ENCODE measurements at regions not wholly inside any gene's neighbourhood (a gene's known extent, or its start where the extent isn't known, plus 50 kb on each side); places are given as distances from the start of the nearest gene placed in this dataset.

DNA sequence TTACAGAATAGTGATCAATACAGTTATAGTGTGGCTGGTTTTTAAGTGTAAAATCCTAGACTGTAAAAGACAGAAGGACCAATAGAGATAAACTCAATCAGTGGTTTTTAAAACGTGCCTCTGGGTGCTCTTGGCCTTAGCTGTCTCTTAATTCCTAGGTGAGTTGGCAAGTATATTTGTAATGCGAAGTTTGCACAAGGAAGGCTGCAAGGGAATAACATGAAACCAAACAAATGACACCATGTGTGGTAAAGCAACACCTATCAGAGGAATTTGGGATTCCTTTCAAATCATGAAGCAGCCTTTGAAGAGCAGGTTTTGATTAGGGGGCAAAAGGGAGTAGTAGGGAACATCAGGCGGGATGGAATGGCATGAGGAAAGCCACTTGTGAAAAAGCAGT, 284.6 kb downstream of the INHBA start:
- POLR2A ChIA-PET (ENCODE audit: partially characterized antibody), result no interaction called here
- FAIRE-seq, result no peak
- no peak for TF ChIP-seq CHD2 (IDR thresholded peaks at IDR 0.05; ENCODE audit: low read length)
- no peak for TF ChIP-seq CHD1 (IDR thresholded peaks at IDR 0.05; ENCODE audit: low read depth, low read length)
- TF ChIP-seq CTBP2 (IDR thresholded peaks at IDR 0.05; ENCODE audit: borderline replicate concordance, insufficient read depth, insufficient read length, low read length), result no peak
- no peak for TF ChIP-seq CBX8 (IDR thresholded peaks at IDR 0.05; ENCODE audit: borderline replicate concordance, low read depth, low read length)
- TF ChIP-seq CBX5 (IDR thresholded peaks at IDR 0.05; ENCODE audit: low read depth, low read length), result no peak
- no peak for TF ChIP-seq PHF8 (conservative IDR thresholded peaks at IDR 0.05; ENCODE audit: low read depth, low read length)
- TF ChIP-seq, protein P1, sequence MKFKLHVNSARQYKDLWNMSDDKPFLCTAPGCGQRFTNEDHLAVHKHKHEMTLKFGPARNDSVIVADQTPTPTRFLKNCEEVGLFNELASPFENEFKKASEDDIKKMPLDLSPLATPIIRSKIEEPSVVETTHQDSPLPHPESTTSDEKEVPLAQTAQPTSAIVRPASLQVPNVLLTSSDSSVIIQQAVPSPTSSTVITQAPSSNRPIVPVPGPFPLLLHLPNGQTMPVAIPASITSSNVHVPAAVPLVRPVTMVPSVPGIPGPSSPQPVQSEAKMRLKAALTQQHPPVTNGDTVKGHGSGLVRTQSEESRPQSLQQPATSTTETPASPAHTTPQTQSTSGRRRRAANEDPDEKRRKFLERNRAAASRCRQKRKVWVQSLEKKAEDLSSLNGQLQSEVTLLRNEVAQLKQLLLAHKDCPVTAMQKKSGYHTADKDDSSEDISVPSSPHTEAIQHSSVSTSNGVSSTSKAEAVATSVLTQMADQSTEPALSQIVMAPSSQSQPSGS (IDR thresholded peaks at IDR 0.05; ENCODE audit: low read length), result no peak
- no peak for TF ChIP-seq RAD21 (IDR thresholded peaks at IDR 0.05 in 1 of 2, conservative IDR thresholded peaks at IDR 0.05 in 1 of 2; ENCODE audit: low read depth in 2 of 2, low read length in 2 of 2)
- no peak for TF ChIP-seq EZH2 (IDR thresholded peaks at IDR 0.05; ENCODE audit: low read depth, low read length, severe bottlenecking)
- no peak for TF ChIP-seq JUN (IDR thresholded peaks at IDR 0.05; ENCODE audit: low read depth, low read length)

More for the DNA sequence above, 284.6 kb downstream of the INHBA start:
- Histone ChIP-seq H4K5ac (ENCODE audit: insufficient read length, low read depth, low read length) (no peak overlapping the region), H3K14ac (ENCODE audit: insufficient read length) (no peak overlapping the region), H3K4me2 (ENCODE audit: insufficient read depth in 1 of 2, low read depth in 2 of 2, low read length in 2 of 2) (no peak overlapping the region), H3K9ac (replicated peaks in 1 of 4; ENCODE audit: extremely low read depth in 1 of 4, low read depth in 3 of 4, low read length in 3 of 4) (no peak overlapping the region), H2BK5ac (ENCODE audit: low read depth, low read length) (no peak overlapping the region), H3K18ac (ENCODE audit: extremely low read depth, low read length) (no peak overlapping the region), H3K4me3 (ENCODE audit: extremely low read depth in 1 of 4, insufficient read depth in 2 of 4, low read depth in 3 of 4, low read length in 4 of 4) (no peak overlapping the region), H3K27me3 (replicated peaks in 1 of 4; ENCODE audit: control insufficient read depth in 3 of 4, extremely low read depth in 1 of 4, insufficient read depth in 3 of 4, low read length in 3 of 4) (no peaks in the 10 kb centered on the region; a peak in 1 of 7 replicates), H3K23me2 (ENCODE audit: low read depth, low read length) (no peaks in the 10 kb centered on the region), H2AK5ac (ENCODE audit: low read depth, low read length) (no peak overlapping the region), H3K23ac (ENCODE audit: insufficient read length) (no peak overlapping the region), H2BK120ac (replicated peaks; ENCODE audit: low read depth, low read length) (no peak overlapping the region), H3K36me3 (ENCODE audit: control insufficient read depth in 2 of 4, insufficient read depth in 4 of 4, low read length in 3 of 4) (no peaks in the 10 kb centered on the region), H2BK20ac (ENCODE audit: low read length) (0 out of 2 replicates have a peak overlapping the region, but pooled peaks have one; percentile 73), H3K56ac (replicated peaks; ENCODE audit: insufficient read length, low read depth, low read length) (no peak overlapping the region), H2BK15ac (ENCODE audit: low read length) (no peak overlapping the region), H2BK12ac (ENCODE audit: low read depth, low read length) (no peak overlapping the region), H3K27ac (ENCODE audit: low read depth, low read length) (no peak overlapping the region), H4K91ac (replicated peaks; ENCODE audit: insufficient read length, low read length) (no peak overlapping the region), H3K79me2 (ENCODE audit: control insufficient read depth in 1 of 2, insufficient read depth in 2 of 2, low read length in 2 of 2) (no peaks in the 10 kb centered on the region), H3K4me1 (replicated peaks in 1 of 4; ENCODE audit: control insufficient read depth in 3 of 4, insufficient read depth in 4 of 4, low read length in 3 of 4) (peaks cover 0 to 4% (median 0%) of the 10 kb centered on the region in 4 experiments; a peak in 1 of 7 replicates), H2AFZ (ENCODE audit: low read length) (peak overlapping the region; percentile 28; the same call in 1 of the 2 replicates), H4K8ac (ENCODE audit: extremely low read depth, insufficient read depth, low read length) (no peak overlapping the region), H3K4ac (replicated peaks; ENCODE audit: insufficient read length, low read depth, low read length) (no peak overlapping the region), H4K20me1 (replicated peaks in 1 of 2; ENCODE audit: control insufficient read depth in 1 of 2, insufficient read depth in 2 of 2, low read length in 2 of 2) (no peaks in the 10 kb centered on the region), H3K9me3 (ENCODE audit: insufficient read depth in 2 of 2, low read depth in 1 of 2, low read length in 1 of 2) (no peaks in the 10 kb centered on the region), H3K79me1 (ENCODE audit: low read depth, low read length) (no peaks in the 10 kb centered on the region)
- DNase-seq (ENCODE audit: low read depth in 1 of 2, low spot score in 2 of 2), result no peak
- CTCF ChIA-PET (ENCODE audit: partially characterized antibody), result interaction anchor here (1.0 to 1.6 kb wide), 4 partner anchors 11 to 289 kb away, joined by 3 to 6 read pairs (median 3); no protein-coding TSS in a partner anchor
- 63% methylated on average over 3 of the region's 3 CpGs; no CpG with 5 or more reads in 1 of the 2 experiments for WGBS, 2 experiments (ENCODE audit: extremely low coverage in 1 of 2, insufficient coverage in 1 of 2, insufficient read length in 1 of 2, insufficient replicate concordance in 2 of 2, low coverage in 1 of 2, low lambda C conversion rate in 2 of 2, missing lambda C conversion rate in 1 of 2)
